ENCODE measurements at regions not wholly inside any gene's neighbourhood (a gene's known extent, or its start where the extent isn't known, plus 50 kb on each side); places are given as distances from the start of the nearest gene placed in this dataset.

GRCh38 chr5:89293810-89294209 is 410.8 kb upstream of the MEF2C start:
- POLR2A ChIA-PET = interaction anchor here (1.0 kb wide), 1 partner anchor 16 kb away, joined by 3 read pairs; no protein-coding TSS in a partner anchor
- no peak for DNase-seq (ENCODE audit: low spot score)
- Histone ChIP-seq H3K9me2 (ENCODE audit: insufficient read depth, low read length) (no peaks in the 10 kb centered on the region), H3K4me1 (ENCODE audit: insufficient read depth, low read length, poor library complexity, severe bottlenecking) (no peaks in the 10 kb centered on the region), H3K79me2 (ENCODE audit: insufficient read depth, low read depth, low read length) (no peaks in the 10 kb centered on the region), H4K20me1 (ENCODE audit: insufficient read depth, low read length) (no peaks in the 10 kb centered on the region), H3K27ac (ENCODE audit: low read depth, low read length, poor library complexity, severe bottlenecking) (no peak overlapping the region), H3K36me3 (ENCODE audit: insufficient read depth, low read length) (no peaks in the 10 kb centered on the region), H2AFZ (ENCODE audit: low read length) (no peak overlapping the region), H3K4me3 (ENCODE audit: low read depth, low read length, poor library complexity, severe bottlenecking) (no peak overlapping the region), H3K4me2 (ENCODE audit: low read length) (no peak overlapping the region), H3K9me3 (ENCODE audit: low read length) (no peaks in the 10 kb centered on the region)
- no TSS peak for BruUV-seq (replicated peaks)
- CTCF ChIA-PET (ENCODE audit: unreplicated experiment) = no interaction called here
- TF ChIP-seq CTCF (conservative IDR thresholded peaks at IDR 0.05; ENCODE audit: low read length) (no peak), EZH2phosphoT487 (IDR thresholded peaks at IDR 0.05; ENCODE audit: borderline replicate concordance, low read depth, low read length) (no peak)
- intact Hi-C loops (cut with micrococcal nuclease; ENCODE audit: unreplicated experiment) = no loop called here

- Histone ChIP-seq H3K9me2 (ENCODE audit: insufficient read depth, low read length) (no peaks in the 10 kb centered on the region), H3K4me2 (ENCODE audit: low read length) (no peak overlapping the region), H2AFZ (ENCODE audit: low read length) (no peak overlapping the region), H3K36me3 (ENCODE audit: insufficient read depth, low read length) (no peaks in the 10 kb centered on the region), H3K27ac (ENCODE audit: low read depth, low read length, poor library complexity, severe bottlenecking) (no peak overlapping the region), H3K79me2 (ENCODE audit: insufficient read depth, low read depth, low read length) (no peaks in the 10 kb centered on the region), H3K4me1 (ENCODE audit: insufficient read depth, low read length, poor library complexity, severe bottlenecking) (no peaks in the 10 kb centered on the region), H3K4me3 (ENCODE audit: low read depth, low read length, poor library complexity, severe bottlenecking) (no peak overlapping the region), H3K9me3 (ENCODE audit: low read length) (no peaks in the 10 kb centered on the region), H4K20me1 (ENCODE audit: insufficient read depth, low read length) (no peaks in the 10 kb centered on the region)
- TF ChIP-seq CTCF (conservative IDR thresholded peaks at IDR 0.05; ENCODE audit: low read length) (no peak), EZH2phosphoT487 (IDR thresholded peaks at IDR 0.05; ENCODE audit: borderline replicate concordance, low read depth, low read length) (no peak)
- DNase-seq (ENCODE audit: low spot score) = no peak
- CTCF ChIA-PET (ENCODE audit: unreplicated experiment) = no interaction called here
- intact Hi-C loops (cut with micrococcal nuclease; ENCODE audit: unreplicated experiment) = no loop called here
- BruUV-seq (replicated peaks) = no TSS peak
- POLR2A ChIA-PET = no interaction called here
Observed at GRCh38 chr5:89292487-89292886, 409.5 kb upstream of the MEF2C start.

GRCh38 chr5:89289604-89290003 is 406.6 kb upstream of the MEF2C start:
- no peak overlapping the region for H2AFZ ChIP-seq (ENCODE audit: low read length)

More at GRCh38 chr5:89289604-89290003, 406.6 kb upstream of the MEF2C start:
- H3K79me2 ChIP-seq (ENCODE audit: insufficient read depth, low read depth, low read length) = no peaks in the 10 kb centered on the region
- no peak overlapping the region for H3K4me3 ChIP-seq (ENCODE audit: low read depth, low read length, poor library complexity, severe bottlenecking)
- H3K27ac ChIP-seq (ENCODE audit: low read depth, low read length, poor library complexity, severe bottlenecking) = no peak overlapping the region
- ChIA-PET POLR2A (interaction anchor here (1.2 kb wide), 1 partner anchor 8 kb away, joined by 6 read pairs; no protein-coding TSS in a partner anchor), CTCF (ENCODE audit: unreplicated experiment) (no interaction called here)
- H3K4me1 ChIP-seq (ENCODE audit: insufficient read depth, low read length, poor library complexity, severe bottlenecking) = no peaks in the 10 kb centered on the region
- BruUV-seq (replicated peaks) = no TSS peak
- no peaks in the 10 kb centered on the region for H3K36me3 ChIP-seq (ENCODE audit: insufficient read depth, low read length)
- TF ChIP-seq EZH2phosphoT487 (IDR thresholded peaks at IDR 0.05; ENCODE audit: borderline replicate concordance, low read depth, low read length) (no peak), CTCF (conservative IDR thresholded peaks at IDR 0.05; ENCODE audit: low read length) (no peak)
- no peaks in the 10 kb centered on the region for H4K20me1 ChIP-seq (ENCODE audit: insufficient read depth, low read length)
- H3K4me2 ChIP-seq (ENCODE audit: low read length) = no peak overlapping the region
- DNase-seq (ENCODE audit: low spot score) = no peak
- H3K9me2 ChIP-seq (ENCODE audit: insufficient read depth, low read length) = no peaks in the 10 kb centered on the region
- H3K9me3 ChIP-seq (ENCODE audit: low read length) = no peaks in the 10 kb centered on the region
- intact Hi-C loops (cut with micrococcal nuclease; ENCODE audit: unreplicated experiment) = no loop called here

All from OCI-LY7 (cell line).